H1 (cell line): ENCODE measurements at regions not wholly inside any gene's neighbourhood (a gene's known extent, or its start where the extent isn't known, plus 50 kb on each side); places are given as distances from the start of the nearest gene placed in this dataset.

Source experiments
- ASH2L ChIP-seq: fragments of 200-600, 300-600 bp; sonication (generic); IDR thresholded peaks from one replicate; pipeline ENCODE4 v1.7.1; 2017; ENCODE audit warnings: low read length
- ATF2 ChIP-seq: IDR thresholded peaks from 2 replicates; pipeline ENCODE4 v1.6.1; 2012; ENCODE audit warnings: low read length, inconsistent platforms
- KDM1A ChIP-seq: fragments of 200-600, 300-600 bp; sonication (generic); IDR thresholded peaks from 2 replicates; pipeline ENCODE4 v1.7.1; 2016; ENCODE audit warnings: mild to moderate bottlenecking, low read length, borderline replicate concordance
- SRF ChIP-seq: IDR thresholded peaks from 2 replicates; pipeline ENCODE4 v1.6.1; 2011; ENCODE audit warnings: mild to moderate bottlenecking, low read depth, low read length, moderate library complexity

- TF ChIP-seq ATF2 (no peak), ASH2L (no peak), SRF (no peak), KDM1A (no peak)
These were observed 324.5 kb upstream of the WWC1 start (continued) for GRCh38 chr5:167966979-167967378.
